Lung (tissue), 11 donors: ENCODE measurements at regions not wholly inside any gene's neighbourhood (a gene's known extent, or its start where the extent isn't known, plus 50 kb on each side); places are given as distances from the start of the nearest gene placed in this dataset.

Source experiments
- ATAC-seq: fragments of 200-7000 bp; cut with Tn5 transposase; one replicate; pipeline ENCODE4 v1.9.1; 2020; ENCODE audit warnings: moderate number of reproducible peaks; ENCODE audit not compliant: insufficient read depth, low FRiP score
- DNase-seq, 3 donors: peaks; one replicate each; pipeline ENCODE4 v3.0.0-alpha.2; 2013 to 2017
- H3K27ac ChIP-seq, 2 donors: one replicate each; pipeline ENCODE4 v1.5.1; 2013; ENCODE audit warnings: mild to moderate bottlenecking in 2 of 2, moderate library complexity in 2 of 2, control low read depth in 1 of 2, inconsistent platforms in 1 of 2, low read depth in 1 of 2, low read length in 1 of 2
- H3K27me3 ChIP-seq, 3 donors: one replicate each; pipeline ENCODE4 v1.5.1; 2013; ENCODE audit warnings: low read length in 2 of 3; ENCODE audit not compliant: control insufficient read depth in 3 of 3, insufficient read depth in 3 of 3
- H3K36me3 ChIP-seq, 4 donors: one replicate each; pipeline ENCODE4 v1.5.1; 2013; ENCODE audit warnings: low read length in 4 of 4, mild to moderate bottlenecking in 1 of 4, moderate library complexity in 1 of 4; ENCODE audit not compliant: control insufficient read depth in 4 of 4, insufficient read depth in 4 of 4
- H3K4me1 ChIP-seq, 5 donors: one replicate each; pipeline ENCODE4 v1.5.1; 2013; ENCODE audit warnings: low read length in 5 of 5, mild to moderate bottlenecking in 2 of 5, moderate library complexity in 1 of 5; ENCODE audit not compliant: control insufficient read depth in 5 of 5, insufficient read depth in 5 of 5
- H3K4me3 ChIP-seq: one replicate; pipeline ENCODE4 v1.5.1; 2013; ENCODE audit warnings: mild to moderate bottlenecking, control low read depth, moderate library complexity
- H3K9ac ChIP-seq, 2 donors: one replicate each; pipeline ENCODE4 v1.5.1; 2013; ENCODE audit warnings: low read length in 2 of 2, control low read depth in 1 of 2; ENCODE audit not compliant: insufficient read depth in 1 of 2
- H3K9me3 ChIP-seq, 4 donors: one replicate each; pipeline ENCODE4 v1.5.1; 2013; ENCODE audit warnings: low read length in 3 of 4, mild to moderate bottlenecking in 1 of 4, moderate library complexity in 1 of 4; ENCODE audit not compliant: control insufficient read depth in 4 of 4, insufficient read depth in 3 of 4
- CTCF ChIP-seq: IDR thresholded peaks from 2 replicates; pipeline ENCODE4 v1.5.1; 2012; ENCODE audit warnings: mild to moderate bottlenecking; ENCODE audit errors: control extremely low read depth, extremely low read depth
- WGBS, 2 donors: extraction: QIAGEN DNeasy Blood & Tissue Kit; methylation state at CpG; one replicate each; pipeline ENCODE4 v1.1.7; 2013; 5-methylcytosine and 5-hydroxymethylcytosine counted together
- donor health status: control.
- donor health status: control.
- donor health status: Bipolar disorder and iron deficiency.
- donor health status: healthy.
- donor health status: DM: yes; HTN: yes; CAD: no.

- DNase-seq (no peak), ATAC-seq (no peak)
- Histone ChIP-seq H3K27ac (no peak overlapping the region), H3K27me3 (no peaks in the 10 kb centered on the region), H3K36me3 (no peaks in the 10 kb centered on the region), H3K4me1 (no peaks in the 10 kb centered on the region), H3K9ac (no peak overlapping the region), H3K9me3 (no peaks in the 10 kb centered on the region), H3K4me3 (no peak overlapping the region)
- TF ChIP-seq CTCF, result no peak
These were observed 683.6 kb upstream of the ROBO1 start for GRCh38 chr3:80451393-80451792.

- ATAC-seq, result no peak
- Histone ChIP-seq H3K27ac (no peak overlapping the region), H3K36me3 (no peaks in the 10 kb centered on the region), H3K4me1 (no peaks in the 10 kb centered on the region), H3K9me3 (no peaks in the 10 kb centered on the region), H3K9ac (no peak overlapping the region), H3K4me3 (no peak overlapping the region), H3K27me3 (no peaks in the 10 kb centered on the region)
- DNase-seq, result no peak
- TF ChIP-seq CTCF, result no peak
- WGBS, 2 donors, result 60 to 67% methylated on average over 5 of the region's 5 CpGs
These were observed 677.8 kb upstream of the ROBO1 start for GRCh38 chr3:80445641-80446040.

- Histone ChIP-seq H3K36me3 (no peaks in the 10 kb centered on the region), H3K27me3 (no peaks in the 10 kb centered on the region), H3K4me3 (no peak overlapping the region), H3K9ac (no peak overlapping the region), H3K9me3 (no peaks in the 10 kb centered on the region), H3K4me1 (no peaks in the 10 kb centered on the region), H3K27ac (no peak overlapping the region)
- 68 to 72% methylated on average over 1 of the region's 1 CpG for WGBS, 2 donors
- no peak for DNase-seq
- TF ChIP-seq CTCF, result no peak
- no peak for ATAC-seq
These were observed 677.3 kb upstream of the ROBO1 start for GRCh38 chr3:80445053-80445452.

GRCh38 chr3:80439490-80439889, 671.7 kb upstream of the ROBO1 start:
- 69 to 79% methylated on average over 4 of the region's 4 CpGs for WGBS, 2 donors
- no peak for DNase-seq
- no peaks in the 10 kb centered on the region for H3K9me3 ChIP-seq
- ATAC-seq, result no peak
- no peaks in the 10 kb centered on the region for H3K36me3 ChIP-seq
- no peak overlapping the region for H3K9ac ChIP-seq
- H3K27ac ChIP-seq, result no peak overlapping the region
- H3K4me3 ChIP-seq, result no peak overlapping the region
- H3K27me3 ChIP-seq, result no peaks in the 10 kb centered on the region
- H3K4me1 ChIP-seq, result no peaks in the 10 kb centered on the region
- TF ChIP-seq CTCF, result no peak
